Lower lobe of right lung (tissue), 2 donors: ENCODE measurements at regions not wholly inside any gene's neighbourhood (a gene's known extent, or its start where the extent isn't known, plus 50 kb on each side); places are given as distances from the start of the nearest gene placed in this dataset.

Experiments used
- ATAC-seq, 2 donors: fragments of 200-7000 bp; cut with Tn5 transposase; one replicate each; pipeline ENCODE4 v1.9.1; 2020 to 2022; ENCODE audit warnings: mild to moderate bottlenecking in 2 of 2, moderate library complexity in 2 of 2
- DNase-seq: peaks from one replicate; pipeline ENCODE4 v3.0.0-alpha.2; 2020
- H3K27ac ChIP-seq: fragments of 200-600 bp; one replicate; pipeline ENCODE4 v1.8.0; 2022
- H3K27me3 ChIP-seq: fragments of 200-600 bp; one replicate; pipeline ENCODE4 v1.8.0; 2022; ENCODE audit warnings: low read depth
- H3K36me3 ChIP-seq: fragments of 200-600 bp; one replicate; pipeline ENCODE4 v1.8.0; 2022; ENCODE audit warnings: mild to moderate bottlenecking
- H3K4me1 ChIP-seq: fragments of 200-600 bp; one replicate; pipeline ENCODE4 v1.8.0; 2022
- H3K4me3 ChIP-seq: fragments of 200-600 bp; one replicate; pipeline ENCODE4 v1.8.0; 2022; ENCODE audit warnings: mild to moderate bottlenecking
- H3K9me3 ChIP-seq: fragments of 200-600 bp; one replicate; pipeline ENCODE4 v1.8.0; 2022
- CTCF ChIP-seq: fragments of 200-600 bp; IDR thresholded peaks from one replicate; pipeline ENCODE4 v1.8.0; 2022; ENCODE audit warnings: antibody characterized with exemption, mild to moderate bottlenecking
- intact Hi-C: fragments of 100-400 bp; cut with DNase I; formaldehyde crosslinking; loops from one replicate; pipeline ENCODE4 v1.11.0; 2022
- donor health status: DM: no; HTN: yes; CAD: no; lungs with severe emphysema.

DNA sequence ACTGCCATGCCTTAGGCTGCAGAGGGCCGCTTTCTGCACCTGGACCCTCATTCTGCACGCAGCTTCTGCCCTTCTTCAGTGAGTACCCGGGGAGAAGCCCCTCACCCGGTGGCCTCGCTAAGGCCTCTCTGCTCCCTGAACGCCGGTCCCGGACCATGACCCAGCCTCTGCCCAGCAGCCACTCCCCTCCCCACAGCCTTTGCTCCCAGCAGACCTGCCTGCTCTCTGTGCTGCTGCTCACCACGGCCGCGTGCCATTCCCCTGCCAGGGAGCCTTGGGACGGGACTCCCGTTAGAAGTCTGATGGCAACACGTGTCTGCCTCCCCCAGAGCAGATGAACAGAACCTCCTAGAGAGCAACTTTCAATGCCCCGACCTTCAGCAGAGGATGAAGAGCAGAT, 282.8 kb downstream of the NDUFA10 start:
- Histone ChIP-seq H3K27me3 (no peaks in the 10 kb centered on the region), H3K4me1 (no peaks in the 10 kb centered on the region), H3K27ac (no peak overlapping the region), H3K9me3 (no peaks in the 10 kb centered on the region), H3K36me3 (no peaks in the 10 kb centered on the region), H3K4me3 (no peak overlapping the region)
- ATAC-seq: no peak
- intact Hi-C loops: no loop called here
- no peak for TF ChIP-seq CTCF
- no peak for DNase-seq

- H3K4me1 ChIP-seq: no peaks in the 10 kb centered on the region
- H3K4me3 ChIP-seq: no peak overlapping the region
- DNase-seq: no peak
- no peak overlapping the region for H3K27ac ChIP-seq
- no peak for ATAC-seq
- no peaks in the 10 kb centered on the region for H3K9me3 ChIP-seq
- H3K27me3 ChIP-seq: no peaks in the 10 kb centered on the region
- no peak for TF ChIP-seq CTCF
- intact Hi-C loops: no loop called here
- no peaks in the 10 kb centered on the region for H3K36me3 ChIP-seq
These were observed 285.9 kb downstream of the NDUFA10 start for GRCh38 chr2:239739206-239739605.

- Histone ChIP-seq H3K27me3 (no peaks in the 10 kb centered on the region), H3K4me3 (no peak overlapping the region), H3K27ac (no peak overlapping the region), H3K9me3 (no peaks in the 10 kb centered on the region), H3K36me3 (no peaks in the 10 kb centered on the region), H3K4me1 (no peaks in the 10 kb centered on the region)
- intact Hi-C loops: no loop called here
- no peak for TF ChIP-seq CTCF
- no peak for DNase-seq
- no peak for ATAC-seq
These were observed 287.0 kb downstream of the NDUFA10 start for GRCh38 chr2:239738159-239738558.

GRCh38 chr2:239737144-239737463, 288.0 kb downstream of the NDUFA10 start:
- TF ChIP-seq CTCF: no peak
- ATAC-seq: no peak
- Histone ChIP-seq H3K4me1 (no peaks in the 10 kb centered on the region), H3K36me3 (no peaks in the 10 kb centered on the region), H3K27ac (no peak overlapping the region), H3K4me3 (no peak overlapping the region), H3K9me3 (no peaks in the 10 kb centered on the region), H3K27me3 (no peaks in the 10 kb centered on the region)
- intact Hi-C loops: no loop called here
- no peak for DNase-seq

- no peak overlapping the region for H3K4me3 ChIP-seq
- H3K36me3 ChIP-seq: no peaks in the 10 kb centered on the region
- ATAC-seq: peak; percentile 11 to 35
- no peaks in the 10 kb centered on the region for H3K9me3 ChIP-seq
- peaks cover 2% of the 10 kb centered on the region for H3K27me3 ChIP-seq
- intact Hi-C loops: no loop called here
- no peak overlapping the region for H3K27ac ChIP-seq
- no peak for DNase-seq
- no peaks in the 10 kb centered on the region for H3K4me1 ChIP-seq
- no peak for TF ChIP-seq CTCF
These were observed 288.6 kb downstream of the NDUFA10 start for GRCh38 chr2:239736358-239737143.
